ENCODE measurements at regions not wholly inside any gene's neighbourhood (a gene's known extent, or its start where the extent isn't known, plus 50 kb on each side); places are given as distances from the start of the nearest gene placed in this dataset.

GRCh38 chr18:78151948-78152725 is 827.5 kb upstream of the SALL3 start:
- DNase-seq (ENCODE audit: low read depth), result no peak

GRCh38 chr18:78153362-78153761 is 826.3 kb upstream of the SALL3 start:
- DNase-seq (ENCODE audit: low read depth), result no peak

GRCh38 chr18:78154444-78154843 is 825.2 kb upstream of the SALL3 start:
- DNase-seq (ENCODE audit: low read depth), result no peak

GRCh38 chr18:78154853-78155252 is 824.8 kb upstream of the SALL3 start:
- DNase-seq (ENCODE audit: low read depth), result no peak

- no peak for DNase-seq (ENCODE audit: low read depth)
These were observed 823.2 kb upstream of the SALL3 start for GRCh38 chr18:78156466-78156865.

- DNase-seq (ENCODE audit: low read depth), result no peak
These were observed 820.7 kb upstream of the SALL3 start for GRCh38 chr18:78158943-78159342.

- no peak for DNase-seq (ENCODE audit: low read depth)
These were observed 820.2 kb upstream of the SALL3 start for GRCh38 chr18:78159397-78159796.

GRCh38 chr18:78160961-78161656 is 818.5 kb upstream of the SALL3 start:
- no peak for DNase-seq (ENCODE audit: low read depth)

GRCh38 chr18:78165525-78165924 is 814.1 kb upstream of the SALL3 start:
- no peak for DNase-seq (ENCODE audit: low read depth)

GRCh38 chr18:78168526-78168925 is 811.1 kb upstream of the SALL3 start:
- DNase-seq (ENCODE audit: low read depth), result no peak

GRCh38 chr18:78169174-78169864 is 810.3 kb upstream of the SALL3 start:
- no peak for DNase-seq (ENCODE audit: low read depth)

- no peak for DNase-seq (ENCODE audit: low read depth)
These were observed 807.7 kb upstream of the SALL3 start for GRCh38 chr18:78171954-78172353.

- no peak for DNase-seq (ENCODE audit: low read depth)
These were observed 804.9 kb upstream of the SALL3 start for GRCh38 chr18:78174737-78175136.

GRCh38 chr18:78178812-78179211 is 800.8 kb upstream of the SALL3 start:
- no peak for DNase-seq (ENCODE audit: low read depth)

- DNase-seq (ENCODE audit: low read depth), result no peak
These were observed 798.9 kb upstream of the SALL3 start for GRCh38 chr18:78180741-78181140.

- DNase-seq (ENCODE audit: low read depth), result no peak
These were observed 795.8 kb upstream of the SALL3 start for GRCh38 chr18:78183815-78184214.

- no peak for DNase-seq (ENCODE audit: low read depth)
These were observed 788.3 kb upstream of the SALL3 start for GRCh38 chr18:78191276-78191675.

GRCh38 chr18:78192054-78192453 is 787.6 kb upstream of the SALL3 start:
- DNase-seq (ENCODE audit: low read depth), result no peak

GRCh38 chr18:78196280-78196679 is 783.3 kb upstream of the SALL3 start:
- DNase-seq (ENCODE audit: low read depth), result no peak

- no peak for DNase-seq (ENCODE audit: low read depth)
These were observed 780.6 kb upstream of the SALL3 start for GRCh38 chr18:78199002-78199401.

- no peak for DNase-seq (ENCODE audit: low read depth)
These were observed 780.0 kb upstream of the SALL3 start for GRCh38 chr18:78199611-78200010.

GRCh38 chr18:78207942-78208341 is 771.7 kb upstream of the SALL3 start:
- no peak for DNase-seq (ENCODE audit: low read depth)

GRCh38 chr18:78208461-78208860 is 771.2 kb upstream of the SALL3 start:
- DNase-seq (ENCODE audit: low read depth), result no peak

All from amniotic epithelial cell (primary cell).